OCI-LY1 (cell line): ENCODE measurements at regions not wholly inside any gene's neighbourhood (a gene's known extent, or its start where the extent isn't known, plus 50 kb on each side); places are given as distances from the start of the nearest gene placed in this dataset.

Experiments
- H2AFZ ChIP-seq: fragments of 200-600 bp; sonication (generic), shearing (Covaris generic); 2 replicates; pipeline ENCODE4 v1.6.0; 2014; ENCODE audit warnings: antibody characterized with exemption, mild to moderate bottlenecking, low read length
- H3F3A ChIP-seq: fragments of 200-600 bp; sonication (generic), shearing (Covaris generic); 2 replicates; pipeline ENCODE4 v1.6.0; 2014; ENCODE audit warnings: mild to moderate bottlenecking, antibody characterized with exemption, low read length, moderate library complexity; ENCODE audit not compliant: insufficient read depth
- H3K27ac ChIP-seq: fragments of 200-600 bp; sonication (generic); 2 replicates; pipeline ENCODE4 v1.5.1; 2014; ENCODE audit warnings: low read length, mixed run types, mild to moderate bottlenecking, low read depth; ENCODE audit not compliant: poor library complexity, severe bottlenecking
- H3K27me3 ChIP-seq: fragments of 200-600 bp; sonication (generic); 2 replicates; pipeline ENCODE4 v1.6.0; 2014; ENCODE audit warnings: antibody characterized with exemption, mild to moderate bottlenecking, low read length, moderate library complexity; ENCODE audit not compliant: insufficient read depth
- H3K36me3 ChIP-seq: fragments of 200-600 bp; sonication (generic); 2 replicates; pipeline ENCODE4 v1.6.1; 2014; ENCODE audit warnings: mild to moderate bottlenecking, antibody characterized with exemption, low read length, moderate library complexity, mixed read lengths; ENCODE audit not compliant: insufficient read depth
- H3K4me1 ChIP-seq: fragments of 200-600 bp; sonication (generic); 2 replicates; pipeline ENCODE4 v1.5.1; 2014; ENCODE audit warnings: mild to moderate bottlenecking, low read length, moderate library complexity; ENCODE audit not compliant: insufficient read depth, severe bottlenecking
- H3K4me2 ChIP-seq: fragments of 200-600 bp; sonication (generic), shearing (Covaris generic); 2 replicates; pipeline ENCODE4 v1.6.1; 2014; ENCODE audit warnings: low read length
- H3K4me3 ChIP-seq: fragments of 200-600 bp; sonication (generic); 2 replicates; pipeline ENCODE4 v1.5.1; 2014; ENCODE audit warnings: low read length, low read depth, mild to moderate bottlenecking, mixed read lengths; ENCODE audit not compliant: poor library complexity, severe bottlenecking
- H3K79me2 ChIP-seq: fragments of 200-600 bp; shearing (Covaris generic); 2 replicates; pipeline ENCODE4 v1.6.1; 2016; ENCODE audit warnings: mixed run types, low read length, mixed read lengths; ENCODE audit not compliant: insufficient read depth
- H3K9ac ChIP-seq: fragments of 200-600 bp; sonication (generic), shearing (Covaris generic); 2 replicates; pipeline ENCODE4 v1.6.1; 2014; ENCODE audit warnings: mild to moderate bottlenecking, low read length, mixed read lengths
- H3K9me2 ChIP-seq: fragments of 200-600 bp; sonication (generic), shearing (Covaris generic); 2 replicates; pipeline ENCODE4 v1.6.1; 2014; ENCODE audit warnings: low read depth, mild to moderate bottlenecking, low read length, mixed read lengths
- H3K9me3 ChIP-seq: fragments of 200-600 bp; shearing (Covaris generic); 2 replicates; pipeline ENCODE4 v1.6.1; 2014; ENCODE audit warnings: low read length, mixed read lengths
- H4K20me1 ChIP-seq: fragments of 200-600 bp; sonication (generic), shearing (Covaris generic); 2 replicates; pipeline ENCODE4 v1.6.0; 2016; ENCODE audit warnings: mild to moderate bottlenecking, low read length; ENCODE audit not compliant: insufficient read depth
- CTCF ChIP-seq: fragments of 200-600 bp; sonication (generic), shearing (Covaris generic); IDR thresholded peaks from 2 replicates; pipeline ENCODE4 v1.5.1; 2017; ENCODE audit warnings: mild to moderate bottlenecking, antibody characterized with exemption, low read length, moderate library complexity, mixed read lengths
- EZH2 ChIP-seq: fragments of 200-600 bp; sonication (generic), shearing (Covaris generic); IDR thresholded peaks from 2 replicates; pipeline ENCODE4 v1.8.0; 2017; ENCODE audit warnings: borderline replicate concordance, mixed run types, mild to moderate bottlenecking, antibody characterized with exemption, low read length, moderate library complexity, mixed read lengths

- H3K36me3 ChIP-seq: no peaks in the 10 kb centered on the region
- H3K27ac ChIP-seq: no peak overlapping the region
- no peak overlapping the region for H2AFZ ChIP-seq
- no peaks in the 10 kb centered on the region for H3K27me3 ChIP-seq
- H3K4me2 ChIP-seq: no peak overlapping the region
- no peak overlapping the region for H3K4me3 ChIP-seq
- no peak overlapping the region for H3K9ac ChIP-seq
- TF ChIP-seq CTCF (no peak), EZH2 (no peak)
- no peaks in the 10 kb centered on the region for H3K4me1 ChIP-seq
- H3K9me3 ChIP-seq: no peaks in the 10 kb centered on the region
- H3K79me2 ChIP-seq: no peaks in the 10 kb centered on the region
- no peaks in the 10 kb centered on the region for H4K20me1 ChIP-seq
- H3F3A ChIP-seq: no peaks in the 10 kb centered on the region
- H3K9me2 ChIP-seq: no peaks in the 10 kb centered on the region
Observed at GRCh38 chr21:38597421-38597820, 99.1 kb upstream of the ERG start.

GRCh38 chr21:38598413-38598812, 100.1 kb upstream of the ERG start:
- H2AFZ ChIP-seq: no peak overlapping the region
- no peak overlapping the region for H3K9ac ChIP-seq
- H3K79me2 ChIP-seq: no peaks in the 10 kb centered on the region
- no peak overlapping the region for H3K27ac ChIP-seq
- H3K9me3 ChIP-seq: no peaks in the 10 kb centered on the region
- no peaks in the 10 kb centered on the region for H3K27me3 ChIP-seq
- TF ChIP-seq EZH2 (no peak), CTCF (no peak)
- H3K4me3 ChIP-seq: no peak overlapping the region
- no peaks in the 10 kb centered on the region for H4K20me1 ChIP-seq
- H3K36me3 ChIP-seq: no peaks in the 10 kb centered on the region
- no peak overlapping the region for H3K4me2 ChIP-seq
- no peaks in the 10 kb centered on the region for H3K4me1 ChIP-seq
- no peaks in the 10 kb centered on the region for H3K9me2 ChIP-seq
- H3F3A ChIP-seq: no peaks in the 10 kb centered on the region

GRCh38 chr21:38599381-38599975, 101.2 kb upstream of the ERG start:
- Histone ChIP-seq H3K79me2 (no peaks in the 10 kb centered on the region), H3K4me3 (no peak overlapping the region), H2AFZ (no peak overlapping the region), H3K4me1 (no peaks in the 10 kb centered on the region), H3K36me3 (no peaks in the 10 kb centered on the region), H3K9me3 (no peaks in the 10 kb centered on the region), H3K4me2 (no peak overlapping the region), H4K20me1 (no peaks in the 10 kb centered on the region), H3F3A (no peaks in the 10 kb centered on the region), H3K9ac (no peak overlapping the region), H3K9me2 (no peaks in the 10 kb centered on the region), H3K27me3 (no peaks in the 10 kb centered on the region), H3K27ac (no peak overlapping the region)
- TF ChIP-seq CTCF (no peak), EZH2 (no peak)
